Hepatocyte (in vitro differentiated cells): ENCODE measurements at regions not wholly inside any gene's neighbourhood (a gene's known extent, or its start where the extent isn't known, plus 50 kb on each side); places are given as distances from the start of the nearest gene placed in this dataset.

ENCODE experiments used
- EZH2 ChIP-seq: fragments of 200-600 bp; sonication (generic); IDR thresholded peaks from 2 replicates; pipeline ENCODE4 v1.6.1; 2016; ENCODE audit warnings: antibody characterized with exemption, mild to moderate bottlenecking, borderline replicate concordance
- TF ChIP-seq, protein P1 (sequence below): fragments of 200-600 bp; sonication (generic); IDR thresholded peaks from 2 replicates; pipeline ENCODE4 v1.5.1; 2016; ENCODE audit warnings: antibody characterized with exemption, mild to moderate bottlenecking; ENCODE audit not compliant: poor library complexity

DNA sequence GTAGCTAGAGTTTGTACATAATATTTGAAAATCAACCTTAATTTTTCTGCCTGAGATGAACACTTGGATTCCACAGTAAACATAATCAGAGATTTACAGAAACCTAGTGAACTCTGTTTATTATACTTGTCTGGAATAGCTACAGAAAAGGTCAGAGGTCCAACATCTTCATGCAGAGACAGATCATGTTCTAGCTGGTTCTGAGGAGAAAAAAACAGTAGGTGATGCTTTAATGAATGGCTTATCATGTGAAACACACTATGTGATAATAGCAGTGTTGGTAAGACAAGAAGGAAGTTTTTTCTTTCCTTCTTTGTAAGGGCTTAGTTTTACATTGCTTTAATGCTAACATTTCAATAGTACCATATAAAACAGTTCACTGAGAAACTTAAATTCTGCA lies 846.4 kb upstream of the ZEB2 start:
- TF ChIP-seq, protein P1, sequence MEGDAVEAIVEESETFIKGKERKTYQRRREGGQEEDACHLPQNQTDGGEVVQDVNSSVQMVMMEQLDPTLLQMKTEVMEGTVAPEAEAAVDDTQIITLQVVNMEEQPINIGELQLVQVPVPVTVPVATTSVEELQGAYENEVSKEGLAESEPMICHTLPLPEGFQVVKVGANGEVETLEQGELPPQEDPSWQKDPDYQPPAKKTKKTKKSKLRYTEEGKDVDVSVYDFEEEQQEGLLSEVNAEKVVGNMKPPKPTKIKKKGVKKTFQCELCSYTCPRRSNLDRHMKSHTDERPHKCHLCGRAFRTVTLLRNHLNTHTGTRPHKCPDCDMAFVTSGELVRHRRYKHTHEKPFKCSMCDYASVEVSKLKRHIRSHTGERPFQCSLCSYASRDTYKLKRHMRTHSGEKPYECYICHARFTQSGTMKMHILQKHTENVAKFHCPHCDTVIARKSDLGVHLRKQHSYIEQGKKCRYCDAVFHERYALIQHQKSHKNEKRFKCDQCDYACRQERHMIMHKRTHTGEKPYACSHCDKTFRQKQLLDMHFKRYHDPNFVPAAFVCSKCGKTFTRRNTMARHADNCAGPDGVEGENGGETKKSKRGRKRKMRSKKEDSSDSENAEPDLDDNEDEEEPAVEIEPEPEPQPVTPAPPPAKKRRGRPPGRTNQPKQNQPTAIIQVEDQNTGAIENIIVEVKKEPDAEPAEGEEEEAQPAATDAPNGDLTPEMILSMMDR: no peak
- no peak for TF ChIP-seq EZH2
